HCT116 (cell line): ENCODE measurements at regions not wholly inside any gene's neighbourhood (a gene's known extent, or its start where the extent isn't known, plus 50 kb on each side); places are given as distances from the start of the nearest gene placed in this dataset.

Source experiments
- POLR2A ChIP-seq: IDR thresholded peaks from 2 replicates; pipeline ENCODE4 v1.7.0; 2011; ENCODE audit warnings: borderline replicate concordance; ENCODE audit not compliant: insufficient read depth, insufficient read length; ENCODE audit errors: extremely low read depth
- POLR2AphosphoS5 ChIP-seq: IDR thresholded peaks from 2 replicates; pipeline ENCODE4 v1.6.1; 2011; ENCODE audit warnings: mild to moderate bottlenecking, low read depth, low read length, moderate library complexity
- SIN3A ChIP-seq: IDR thresholded peaks from 2 replicates; pipeline ENCODE4 v1.6.1; 2012; ENCODE audit warnings: low read depth

GRCh38 chr2:89781962-89782361 is 1090.5 kb downstream of the RPIA start:
- TF ChIP-seq POLR2A = no peak
- TF ChIP-seq SIN3A = no peak
- TF ChIP-seq POLR2AphosphoS5 = no peak
